Peyer's patch (tissue), 4 donors: ENCODE measurements at regions not wholly inside any gene's neighbourhood (a gene's known extent, or its start where the extent isn't known, plus 50 kb on each side); places are given as distances from the start of the nearest gene placed in this dataset.

ENCODE experiments used
- DNase-seq, 3 donors: peaks; one replicate each; pipeline ENCODE4 v3.0.0-alpha.2; 2017 to 2019
- H3K27ac ChIP-seq, 4 donors: fragments of 200-600 bp; sonication (generic); one replicate each; pipeline ENCODE4 v1.5.1; 2016 to 2019
- H3K27me3 ChIP-seq, 2 donors: fragments of 200-600 bp; sonication (generic); one replicate each; pipeline ENCODE4 v1.5.1; 2019
- H3K36me3 ChIP-seq, 3 donors: fragments of 200-600 bp; sonication (generic); one replicate each; pipeline ENCODE4 v1.5.1; 2016 to 2019
- H3K4me1 ChIP-seq, 4 donors: fragments of 200-600 bp; sonication (generic); one replicate each; pipeline ENCODE4 v1.5.1; 2016 to 2019
- H3K4me3 ChIP-seq, 4 donors: fragments of 200-600 bp; sonication (generic); 1 replicate in 3 of 4; 2 replicates in 1 of 4; pipeline ENCODE4 v1.5.1; 2016 to 2019; ENCODE audit warnings: mild to moderate bottlenecking in 1 of 4
- H3K9me3 ChIP-seq, 4 donors: fragments of 200-600 bp; sonication (generic); one replicate each; pipeline ENCODE4 v1.5.1; 2016 to 2019; ENCODE audit warnings: mild to moderate bottlenecking in 1 of 4
- CTCF ChIP-seq, 6 experiments: fragments of 450-650 bp in 4 of 6; fragments of 200-600 bp in 2 of 6; sonication (generic) in 1 of 6; IDR thresholded peaks; one replicate each; pipeline ENCODE4 v1.5.1; 2017 to 2019; ENCODE audit warnings: antibody characterized with exemption in 6 of 6, mild to moderate bottlenecking in 3 of 6, moderate library complexity in 1 of 6
- POLR2A ChIP-seq, 2 donors: fragments of 450-650 bp; IDR thresholded peaks; one replicate each; pipeline ENCODE4 v1.5.1; 2017; ENCODE audit warnings: antibody characterized with exemption in 2 of 2, mild to moderate bottlenecking in 2 of 2, moderate library complexity in 2 of 2

- H3K36me3 ChIP-seq, result no peaks in the 10 kb centered on the region
- DNase-seq, result no peak
- H3K27ac ChIP-seq, result no peak overlapping the region
- TF ChIP-seq CTCF (IDR thresholded peaks at IDR 0.05) (no peak), POLR2A (IDR thresholded peaks at IDR 0.05) (no peak)
- H3K4me1 ChIP-seq, result no peaks in the 10 kb centered on the region
- no peak overlapping the region for H3K4me3 ChIP-seq
- H3K9me3 ChIP-seq, result no peaks in the 10 kb centered on the region
- H3K27me3 ChIP-seq, result no peaks in the 10 kb centered on the region
These were observed 245.9 kb upstream of the USP15 start for GRCh38 chr12:62014330-62014729.

- TF ChIP-seq POLR2A (IDR thresholded peaks at IDR 0.05) (no peak), CTCF (IDR thresholded peaks at IDR 0.05) (no peak)
- H3K36me3 ChIP-seq, result no peaks in the 10 kb centered on the region
- DNase-seq, result no peak
These were observed 244.2 kb upstream of the USP15 start for GRCh38 chr12:62016021-62016420.

GRCh38 chr12:62021808-62022207, 238.4 kb upstream of the USP15 start:
- Histone ChIP-seq H3K4me1 (no peaks in the 10 kb centered on the region), H3K9me3 (no peaks in the 10 kb centered on the region), H3K27ac (no peak overlapping the region), H3K4me3 (no peak overlapping the region), H3K36me3 (no peaks in the 10 kb centered on the region), H3K27me3 (no peaks in the 10 kb centered on the region)
- TF ChIP-seq CTCF (IDR thresholded peaks at IDR 0.05), result no peak
- DNase-seq, result no peak

More at GRCh38 chr12:62016021-62016420, 244.2 kb upstream of the USP15 start:
- Histone ChIP-seq H3K9me3 (no peaks in the 10 kb centered on the region), H3K4me3 (no peak overlapping the region), H3K27ac (no peak overlapping the region), H3K4me1 (no peaks in the 10 kb centered on the region), H3K27me3 (no peaks in the 10 kb centered on the region)

- no peak for TF ChIP-seq POLR2A (IDR thresholded peaks at IDR 0.05)
- no peak for TF ChIP-seq CTCF (IDR thresholded peaks at IDR 0.05)
- Histone ChIP-seq H3K4me1 (no peaks in the 10 kb centered on the region), H3K36me3 (no peaks in the 10 kb centered on the region), H3K9me3 (no peaks in the 10 kb centered on the region), H3K27ac (no peak overlapping the region), H3K4me3 (no peak overlapping the region), H3K27me3 (no peaks in the 10 kb centered on the region)
- no peak for DNase-seq
These were observed 231.7 kb upstream of the USP15 start for GRCh38 chr12:62028536-62028935.

GRCh38 chr12:62032870-62033269, 227.3 kb upstream of the USP15 start:
- H3K36me3 ChIP-seq, result no peaks in the 10 kb centered on the region
- no peak overlapping the region for H3K27ac ChIP-seq
- no peak overlapping the region for H3K4me3 ChIP-seq
- no peaks in the 10 kb centered on the region for H3K9me3 ChIP-seq
- no peaks in the 10 kb centered on the region for H3K27me3 ChIP-seq
- DNase-seq, result no peak
- TF ChIP-seq POLR2A (IDR thresholded peaks at IDR 0.05), result no peak
- TF ChIP-seq CTCF (IDR thresholded peaks at IDR 0.05), result no peak
- H3K4me1 ChIP-seq, result no peaks in the 10 kb centered on the region

GRCh38 chr12:62044450-62045135, 215.6 kb upstream of the USP15 start:
- Histone ChIP-seq H3K36me3 (no peaks in the 10 kb centered on the region), H3K27ac (no peak overlapping the region), H3K4me3 (no peak overlapping the region), H3K4me1 (no peaks in the 10 kb centered on the region), H3K27me3 (no peaks in the 10 kb centered on the region), H3K9me3 (no peaks in the 10 kb centered on the region)
- DNase-seq, result no peak
- no peak for TF ChIP-seq CTCF (IDR thresholded peaks at IDR 0.05)
- no peak for TF ChIP-seq POLR2A (IDR thresholded peaks at IDR 0.05)
